HS-5 (cell line): ENCODE measurements at regions not wholly inside any gene's neighbourhood (a gene's known extent, or its start where the extent isn't known, plus 50 kb on each side); places are given as distances from the start of the nearest gene placed in this dataset.
A peak's percentile ranks its signal among the peaks of the same experiment; 100 is the strongest.
"Not testable (repeated sequence)": the region's sequence is repeated elsewhere in the genome, so short reads cannot be mapped to it uniquely, and the experiment has no call there.

Source experiments
- DNase-seq: peaks from one replicate; pipeline ENCODE4 v3.0.0-alpha.2; 2012; ENCODE audit warnings: low read depth

DNA sequence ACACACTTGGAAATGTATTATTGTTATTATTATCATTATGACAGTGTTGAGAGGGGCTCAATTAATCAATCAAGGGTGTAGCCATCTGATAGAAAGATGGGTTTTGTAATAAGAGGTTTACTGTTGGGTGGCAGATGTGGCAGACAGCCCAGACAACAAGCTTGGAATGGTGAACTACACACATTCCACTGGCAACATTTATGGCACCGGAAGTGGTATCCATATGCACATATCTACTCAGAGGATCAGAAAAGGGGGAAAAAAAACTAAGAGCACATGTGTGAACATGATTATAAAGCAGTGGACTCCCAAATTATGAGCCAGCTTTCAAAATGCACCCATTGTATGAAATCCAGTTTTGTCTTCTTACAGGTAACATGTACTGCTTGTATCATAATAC lies 125.9 kb upstream of the ARX start:
- no peak for DNase-seq

- peak; percentile 14 for DNase-seq
Measured at GRCh38 chrX:25131055-25131454, 115.3 kb upstream of the ARX start.

DNA sequence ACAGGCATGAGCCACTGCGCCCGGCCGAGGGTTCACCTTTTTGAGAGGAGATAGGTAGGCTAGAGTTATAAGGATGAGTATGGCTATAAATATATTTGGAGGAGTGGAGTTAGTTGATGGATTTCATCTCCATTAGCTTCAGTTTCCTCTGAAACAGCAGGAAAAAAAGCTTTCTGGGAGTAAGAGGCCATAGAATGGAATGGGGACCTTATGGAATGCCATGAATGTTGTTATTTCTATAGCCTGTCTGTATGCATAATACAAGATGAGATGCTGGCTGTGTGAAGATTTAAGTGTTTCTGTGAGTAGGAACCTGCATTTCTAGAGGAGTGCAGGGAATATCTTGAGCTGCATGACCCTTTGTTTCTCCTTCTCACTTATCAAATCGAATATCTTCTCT lies 114.9 kb upstream of the ARX start:
- DNase-seq: no peak

DNA sequence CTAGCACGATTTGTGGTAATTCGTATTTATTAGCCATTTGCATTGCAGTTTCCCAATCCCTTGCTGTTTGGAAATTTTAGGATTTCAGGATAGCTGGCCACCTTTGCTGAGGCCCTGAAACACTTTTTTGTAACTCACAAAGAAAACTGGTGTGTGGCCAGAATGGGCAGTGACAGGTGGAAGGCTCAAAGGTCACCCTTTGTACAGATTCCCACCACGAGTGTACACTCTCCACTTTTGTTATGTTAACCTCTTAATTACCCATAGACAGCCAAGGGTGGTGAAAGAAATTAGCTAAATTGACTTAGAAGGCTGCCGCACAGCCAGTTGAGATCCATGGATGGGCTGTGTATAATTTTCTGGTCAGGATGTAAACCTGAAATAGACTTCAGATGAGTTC lies 109.7 kb upstream of the ARX start:
- no peak for DNase-seq

DNA sequence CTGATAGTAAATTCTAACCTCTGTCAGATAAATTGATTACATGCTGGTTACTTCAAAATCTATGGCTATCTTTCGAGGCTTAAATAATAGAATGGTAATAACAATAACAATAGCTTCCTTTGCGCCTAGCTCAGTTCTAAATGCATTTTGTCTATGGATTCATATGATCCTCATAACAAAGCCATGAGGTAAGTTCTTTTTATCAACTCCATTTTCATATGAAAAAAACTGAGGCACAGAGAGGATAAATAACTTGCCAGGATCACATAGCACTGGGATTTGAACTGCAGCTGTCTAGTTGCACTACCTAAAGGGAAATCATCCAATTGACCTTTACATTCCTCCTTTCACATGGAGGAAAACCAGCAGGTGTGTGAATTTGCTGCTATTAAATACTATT lies 108.6 kb upstream of the ARX start:
- no peak for DNase-seq

DNA sequence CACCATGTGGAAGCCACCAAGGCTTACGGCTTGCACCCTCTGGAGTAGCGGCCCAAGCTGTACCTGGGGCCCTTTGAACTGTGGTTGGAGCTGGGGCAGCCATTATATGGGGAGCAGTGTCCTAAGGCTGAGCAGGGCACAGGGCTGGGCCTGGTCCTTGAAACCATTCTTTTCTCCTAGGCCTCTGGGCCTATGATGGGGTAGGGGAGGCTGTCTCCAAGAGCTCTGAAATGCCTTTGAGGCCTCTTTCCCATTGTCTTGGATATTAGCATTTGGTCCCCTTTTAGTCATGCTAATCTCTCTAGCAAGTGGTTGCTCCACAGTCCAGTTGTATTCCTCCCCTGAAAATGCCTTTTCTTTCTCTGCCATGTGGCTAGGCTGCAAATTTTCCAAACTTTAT lies 96.4 kb upstream of the ARX start:
- no peak for DNase-seq

DNA sequence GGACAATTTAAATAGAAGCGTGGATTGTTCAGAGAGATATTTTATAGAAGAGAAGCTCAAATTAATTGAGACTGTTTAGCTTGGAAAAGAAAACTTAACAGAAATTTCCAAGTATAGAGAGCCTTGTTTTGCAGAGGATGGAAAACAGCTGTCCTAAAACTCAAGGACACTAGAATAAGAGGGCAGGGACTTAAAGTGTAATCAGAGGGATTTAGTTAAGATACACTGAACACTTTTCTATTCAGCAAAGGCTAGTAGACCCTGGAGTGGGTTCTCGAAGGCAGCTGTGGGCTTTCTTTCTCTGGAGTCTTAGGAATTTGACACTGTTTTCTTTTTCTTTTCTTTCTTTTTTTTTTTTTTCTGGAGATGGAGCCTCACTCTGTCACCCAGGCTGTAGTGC lies 92.7 kb upstream of the ARX start:
- no peak for DNase-seq

GRCh38 chrX:25105221-25105620 lies 89.5 kb upstream of the ARX start:
- no peak for DNase-seq

DNA sequence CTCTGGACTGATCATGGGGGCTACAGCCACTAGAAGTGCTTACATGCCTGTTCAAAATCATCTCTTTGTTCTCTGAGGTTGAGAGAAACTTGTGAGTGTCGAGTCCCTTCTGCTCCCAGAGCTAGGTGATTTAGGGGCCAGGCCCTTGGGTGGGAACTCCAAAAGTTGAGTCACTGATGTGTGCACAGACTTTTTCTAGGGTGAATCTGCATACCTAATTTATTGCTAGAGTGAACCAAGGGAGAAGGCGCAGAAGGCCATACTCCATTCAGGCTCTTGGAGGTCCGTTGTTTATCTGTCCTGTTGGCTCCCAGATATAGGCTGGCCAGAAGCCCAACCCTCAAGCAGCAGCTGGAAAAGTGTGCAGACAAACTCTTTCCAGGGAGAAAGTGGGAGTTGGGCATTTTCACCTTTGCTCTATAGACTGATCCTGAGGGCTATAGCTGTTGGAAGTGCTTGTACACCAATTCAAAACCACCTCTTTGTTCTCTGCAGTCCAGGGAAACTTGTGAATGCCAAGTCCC lies 80.8 kb upstream of the ARX start:
- no peak for DNase-seq

DNA sequence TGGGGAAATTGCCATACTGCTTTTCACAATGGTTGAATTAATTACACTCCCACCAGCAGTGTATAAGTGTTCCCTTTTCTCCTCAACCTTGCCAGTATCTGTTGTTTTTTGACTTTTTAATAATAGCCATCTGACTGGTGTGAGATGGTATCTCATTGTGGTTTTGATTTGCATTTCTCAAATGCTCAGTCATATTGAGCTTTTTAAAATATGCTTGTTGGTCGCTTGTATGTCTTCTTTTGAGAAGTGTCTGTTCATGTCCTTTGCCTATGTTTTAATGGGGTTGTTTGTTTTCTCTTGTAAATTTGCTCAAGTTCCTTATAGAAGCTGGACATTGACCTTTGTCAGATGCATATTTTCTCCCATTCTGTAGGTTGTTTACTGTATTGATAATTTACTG lies 75.4 kb upstream of the ARX start:
- DNase-seq: not testable (repeated sequence)

DNA sequence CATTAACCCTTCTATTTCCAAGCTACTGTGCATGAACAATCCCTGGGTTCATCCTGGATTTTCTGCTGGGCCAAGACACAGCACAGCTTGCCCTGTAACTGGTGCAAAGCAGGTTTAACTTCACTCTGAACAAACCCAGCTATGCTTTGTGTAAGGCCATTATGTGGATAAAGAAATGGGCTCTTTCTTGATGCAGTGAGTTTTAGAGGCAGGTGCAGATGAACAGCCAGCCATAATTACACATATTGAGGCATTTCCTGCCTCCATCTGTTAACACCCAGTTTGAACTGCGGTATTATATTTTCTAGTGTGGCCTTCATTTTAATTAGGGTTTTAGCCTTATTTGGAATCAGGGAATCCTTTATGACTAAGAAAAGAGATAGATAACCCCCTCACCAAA lies 68.7 kb upstream of the ARX start:
- no peak for DNase-seq

GRCh38 chrX:25083661-25084060 lies 67.9 kb upstream of the ARX start:
- peak; percentile 13 for DNase-seq

- no peak for DNase-seq
Measured at GRCh38 chrX:25079020-25079419, 63.3 kb upstream of the ARX start.

GRCh38 chrX:25076941-25077500 lies 61.3 kb upstream of the ARX start:
- DNase-seq: no peak

- DNase-seq: no peak
Measured at GRCh38 chrX:25072247-25072646, 56.5 kb upstream of the ARX start.

- no peak for DNase-seq
Measured at GRCh38 chrX:25070038-25070437, 54.3 kb upstream of the ARX start.

DNA sequence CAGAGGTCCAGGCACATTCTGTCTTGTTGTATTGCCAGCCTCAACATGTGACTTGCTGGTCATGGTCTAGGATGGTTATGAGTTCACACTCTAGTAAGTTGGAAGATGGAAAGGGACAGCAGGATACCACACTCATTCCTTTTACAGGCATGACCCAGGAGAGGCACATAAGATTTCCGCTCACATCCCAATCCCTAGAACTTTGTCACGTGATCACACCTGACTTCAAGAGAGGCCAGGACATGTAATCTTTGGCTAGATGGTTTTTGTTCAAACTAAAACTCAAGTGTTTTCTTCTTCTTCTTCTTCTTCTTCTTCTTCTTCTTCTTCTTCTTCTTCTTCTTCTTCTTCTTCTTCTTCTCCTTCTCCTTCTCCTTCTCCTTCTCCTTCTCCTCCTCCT lies 53.4 kb upstream of the ARX start:
- no peak for DNase-seq

DNA sequence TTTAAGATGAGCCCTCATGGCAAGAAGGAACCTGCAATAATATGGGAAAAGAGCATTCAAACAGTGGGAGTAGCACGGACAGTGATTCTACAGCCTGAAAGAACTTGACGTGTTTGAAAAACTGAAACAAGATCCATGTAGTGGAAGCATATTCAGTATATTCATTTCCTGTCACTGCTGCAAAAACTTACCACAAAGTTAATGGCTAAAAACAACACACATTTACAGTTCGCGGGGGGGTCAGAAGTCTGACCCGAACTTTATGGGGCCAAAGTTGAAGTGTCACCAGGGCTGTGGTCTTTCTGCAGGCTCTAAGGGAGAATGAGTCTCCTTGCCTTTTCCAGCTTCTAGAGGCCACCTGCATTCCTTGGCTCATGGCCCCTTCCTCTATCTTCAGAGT lies 52.6 kb upstream of the ARX start:
- DNase-seq: no peak

- DNase-seq: no peak
Measured at GRCh38 chrX:25067271-25068172, 51.8 kb upstream of the ARX start.

GRCh38 chrX:25066131-25066530 lies 50.4 kb upstream of the ARX start:
- no peak for DNase-seq
